Stimulated activated CD4-positive, alpha-beta T cell treated with anti-CD3 and anti-CD28 coated beads, Interleukin-2, amount 100 ng/mL, for 48 hours (primary cell): ENCODE measurements at regions not wholly inside any gene's neighbourhood (a gene's known extent, or its start where the extent isn't known, plus 50 kb on each side); places are given as distances from the start of the nearest gene placed in this dataset.

ENCODE experiments used
- DNase-seq, 2 donors: peaks; one replicate each; pipeline ENCODE4 v3.0.0-alpha.2; 2020

DNA sequence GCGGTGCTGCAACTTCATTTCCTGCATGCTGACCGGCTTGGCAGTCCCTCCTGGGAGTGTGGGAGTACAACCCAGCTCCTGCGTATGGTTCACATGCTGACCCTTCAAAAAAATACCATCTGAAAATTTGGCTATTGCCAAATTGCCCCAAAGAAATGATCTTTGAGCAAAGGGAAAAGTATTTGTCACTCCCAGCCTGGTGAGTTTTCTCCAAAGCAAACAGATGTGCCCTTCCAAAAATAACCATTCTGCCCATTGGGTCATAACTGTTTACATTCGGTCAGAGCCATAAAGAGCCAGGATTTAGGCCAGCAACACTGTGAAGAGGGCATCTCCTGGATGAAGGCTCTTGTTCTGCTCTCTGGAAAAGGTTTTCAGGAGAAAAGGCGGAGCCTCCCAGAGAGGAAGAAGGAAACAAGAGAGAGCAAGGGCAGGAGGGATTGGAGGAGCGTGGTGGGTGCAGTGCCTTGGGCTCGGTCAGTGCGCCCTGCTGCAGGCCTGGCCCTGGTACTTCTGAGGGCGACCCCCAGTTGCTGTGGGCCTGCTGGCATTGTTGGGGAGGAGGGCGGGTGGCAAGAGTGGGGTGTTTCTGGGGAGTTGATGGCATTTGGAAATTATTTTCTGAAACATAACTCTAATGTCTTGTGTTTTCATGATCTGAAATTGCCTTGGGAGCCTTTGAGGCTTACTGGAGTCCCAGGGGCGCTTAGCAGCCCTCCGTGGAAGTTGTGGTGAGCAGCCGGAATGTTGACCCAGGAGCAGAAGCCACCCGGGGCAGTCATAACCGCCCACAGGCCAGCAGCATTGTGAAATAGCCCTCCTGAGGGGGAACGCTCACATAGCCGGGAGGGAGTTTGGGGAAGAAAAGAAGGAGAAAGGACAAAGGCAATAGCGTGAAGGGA, 248.4 kb downstream of the MYLK4 start:
- no peak for DNase-seq

DNA sequence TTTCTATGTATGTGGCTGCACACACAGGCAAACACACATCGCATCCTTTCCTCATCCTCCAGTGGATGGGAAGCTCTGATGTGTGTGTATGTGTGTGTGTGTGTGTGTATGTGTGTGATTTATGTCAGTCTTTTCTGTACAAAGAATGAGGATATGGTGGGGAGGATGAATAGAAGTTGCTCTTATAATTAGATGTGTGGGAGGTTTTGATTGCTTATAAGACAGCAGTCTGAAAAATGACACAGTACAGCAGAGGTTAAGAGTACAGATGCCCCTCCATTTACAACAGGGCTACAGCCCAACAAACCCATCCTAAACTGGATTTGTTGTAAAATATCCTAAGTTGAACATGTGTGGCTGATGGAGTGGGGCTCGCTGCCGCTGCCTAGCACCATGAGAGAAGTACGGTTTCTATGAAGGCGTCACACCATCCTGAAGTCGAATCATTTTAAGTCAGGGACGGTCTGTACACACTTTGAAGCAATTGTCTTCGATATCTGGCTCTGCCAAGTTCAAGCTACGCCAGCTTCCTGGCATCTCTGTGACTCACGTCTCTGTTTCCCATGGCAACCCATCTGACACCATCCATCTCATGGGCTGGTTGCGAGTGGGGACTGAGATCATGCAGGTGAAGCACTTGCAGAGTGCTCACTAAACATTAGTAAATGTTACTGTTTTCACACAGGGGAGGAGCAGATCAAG, 252.6 kb downstream of the MYLK4 start:
- no peak for DNase-seq

DNA sequence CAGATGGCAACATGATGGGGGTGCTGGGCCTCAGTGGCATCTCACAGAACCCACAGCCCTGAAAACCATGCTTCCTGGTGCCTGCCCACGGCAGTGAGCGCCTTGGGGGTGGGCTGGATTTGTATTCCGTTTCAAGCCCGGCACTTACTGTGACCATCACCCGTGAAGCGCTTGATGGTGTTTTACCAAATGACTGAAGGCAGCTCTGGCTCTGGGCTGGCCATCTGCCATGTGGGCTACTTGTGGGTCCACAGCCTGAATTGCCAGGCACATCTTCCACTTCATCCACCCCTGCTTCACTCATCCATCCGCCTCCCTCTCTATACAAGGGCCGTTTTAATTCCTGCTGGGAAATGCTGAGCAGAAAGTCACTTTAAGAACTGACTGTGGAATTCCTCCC, 250.9 kb upstream of the GMDS start:
- DNase-seq: no peak

DNA sequence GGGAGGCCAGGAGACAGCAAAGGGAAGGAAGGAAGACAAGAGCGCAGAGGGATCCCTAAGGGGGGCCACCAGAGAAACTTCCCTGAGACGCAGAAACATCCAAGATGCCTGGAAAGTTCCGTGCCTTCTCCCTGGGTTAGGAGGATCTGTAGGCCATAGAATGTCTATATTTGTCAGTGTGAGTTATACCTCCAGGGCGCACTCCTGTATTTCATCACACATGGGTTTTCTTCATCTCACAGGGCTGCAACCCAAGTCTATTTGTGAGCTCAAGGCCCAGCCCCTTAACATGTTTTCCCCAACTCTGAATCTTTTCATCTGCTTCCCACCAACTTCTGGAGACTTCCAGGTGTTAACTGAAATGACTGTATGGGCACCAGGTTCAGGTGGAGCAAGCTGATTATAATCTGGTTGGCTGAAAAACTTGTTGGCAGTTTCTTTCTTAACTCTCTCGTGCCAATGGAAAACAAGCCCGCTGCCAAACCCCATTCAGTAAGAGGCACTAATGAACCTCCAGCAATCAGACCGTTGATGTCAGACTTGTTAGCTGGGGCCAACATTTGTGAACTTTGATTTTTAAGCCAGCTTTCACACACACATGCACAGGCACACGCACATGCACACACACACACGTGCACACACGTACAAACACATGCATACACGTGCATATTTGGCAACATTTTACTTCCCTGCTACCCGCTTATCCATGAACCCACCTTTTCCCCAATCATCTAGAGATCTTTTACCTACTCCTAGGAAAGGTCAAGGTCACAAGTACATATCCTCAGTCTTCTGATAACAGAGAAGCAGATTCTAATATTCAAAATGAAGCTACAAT, 247.5 kb upstream of the GMDS start:
- DNase-seq: no peak

DNA sequence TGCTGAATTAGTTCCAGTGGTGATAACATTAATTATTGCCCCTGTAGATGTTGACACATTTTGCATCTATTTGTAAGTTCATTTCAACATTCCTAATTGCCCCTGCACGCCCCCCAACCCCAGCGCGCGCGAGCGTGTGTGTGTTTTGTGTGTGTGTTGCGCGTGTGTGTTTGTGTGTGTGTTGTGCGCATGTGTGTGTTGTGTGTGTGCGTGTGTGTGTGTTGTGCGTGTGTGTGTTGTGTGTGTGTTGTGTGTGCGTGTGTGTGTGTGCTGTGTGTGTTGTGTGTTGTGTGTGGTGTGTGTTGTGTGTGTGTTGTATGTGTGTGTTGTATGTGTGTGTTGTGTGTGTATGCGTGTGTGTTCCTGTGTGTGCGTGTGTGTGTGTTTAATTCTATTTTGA, 245.7 kb upstream of the GMDS start:
- DNase-seq: no peak

DNA sequence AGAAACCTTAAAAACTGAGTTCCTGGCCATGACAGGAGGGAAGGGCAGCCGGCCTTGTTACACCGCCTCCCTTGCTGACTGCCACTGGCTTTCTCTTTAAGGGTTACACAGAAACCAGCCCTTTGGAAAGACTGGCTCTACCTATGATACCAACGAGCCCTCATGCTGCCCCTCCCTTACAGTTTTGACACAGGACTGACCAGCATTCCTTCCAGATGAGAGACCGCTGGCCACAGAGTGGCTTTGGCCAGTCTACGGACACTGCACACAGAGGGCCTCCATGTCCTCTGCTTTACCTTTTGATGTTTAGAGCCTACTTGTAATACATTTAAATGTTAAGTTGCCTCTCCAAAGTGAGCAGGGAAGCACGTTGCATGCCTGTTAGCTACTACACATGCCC, 243.2 kb upstream of the GMDS start:
- no peak for DNase-seq

DNA sequence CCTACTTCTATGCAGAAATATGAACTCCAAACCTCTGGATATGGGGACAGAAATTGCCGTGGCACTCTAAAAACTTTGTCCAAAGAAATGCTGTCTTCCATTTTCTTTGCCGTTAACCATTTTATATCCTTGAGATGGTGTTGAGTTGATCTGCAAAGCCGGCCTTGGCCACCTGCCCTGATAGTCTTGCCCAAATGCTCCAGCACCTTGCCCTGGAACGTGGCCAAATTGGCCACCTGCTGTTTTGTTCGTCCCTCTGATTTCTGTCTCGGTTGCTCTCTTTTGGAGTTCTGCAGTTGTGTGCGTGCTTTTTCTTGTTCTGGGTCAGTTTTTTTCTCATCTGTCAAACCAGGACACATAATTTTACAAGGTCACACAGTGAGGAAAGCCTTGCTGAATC, 239.7 kb upstream of the GMDS start:
- DNase-seq: no peak

DNA sequence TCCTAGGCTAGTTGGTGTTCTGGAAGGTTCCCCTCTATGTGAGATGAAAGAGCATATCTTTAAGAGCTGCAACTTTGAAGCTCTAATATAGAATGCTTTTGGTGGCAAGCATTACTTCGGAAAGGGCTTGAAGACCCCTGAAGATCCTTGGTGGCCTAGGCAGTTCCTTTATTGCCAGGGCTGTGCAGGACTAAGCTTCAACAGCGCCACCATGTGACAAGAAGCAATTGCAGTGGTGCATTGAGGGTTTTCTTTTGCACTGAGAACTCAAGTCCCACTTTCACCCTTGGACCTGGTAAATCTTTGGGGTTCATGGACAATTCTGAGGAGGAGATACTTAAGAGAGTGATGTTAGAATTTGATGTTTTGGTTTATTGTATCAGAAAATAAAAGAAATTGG, 237.4 kb upstream of the GMDS start:
- no peak for DNase-seq

DNA sequence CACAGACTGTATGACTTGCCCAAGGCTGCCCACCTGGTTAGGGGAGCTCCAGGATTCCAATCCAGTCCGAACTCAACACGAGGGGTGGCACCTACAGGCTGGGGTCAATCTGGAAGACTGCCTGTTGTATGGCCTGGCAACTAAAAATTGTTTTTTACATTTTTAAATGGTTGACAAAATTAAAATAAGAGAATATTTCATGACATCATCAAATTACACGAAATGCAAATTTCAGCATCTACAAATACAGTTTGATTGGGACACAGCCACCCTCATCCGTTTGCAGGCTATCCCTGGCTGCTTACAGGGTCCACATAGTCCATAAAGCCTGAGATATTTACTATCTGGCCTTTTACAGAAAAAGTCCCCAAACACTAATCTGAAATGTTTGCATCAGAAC, 235.9 kb upstream of the GMDS start:
- DNase-seq: no peak

DNA sequence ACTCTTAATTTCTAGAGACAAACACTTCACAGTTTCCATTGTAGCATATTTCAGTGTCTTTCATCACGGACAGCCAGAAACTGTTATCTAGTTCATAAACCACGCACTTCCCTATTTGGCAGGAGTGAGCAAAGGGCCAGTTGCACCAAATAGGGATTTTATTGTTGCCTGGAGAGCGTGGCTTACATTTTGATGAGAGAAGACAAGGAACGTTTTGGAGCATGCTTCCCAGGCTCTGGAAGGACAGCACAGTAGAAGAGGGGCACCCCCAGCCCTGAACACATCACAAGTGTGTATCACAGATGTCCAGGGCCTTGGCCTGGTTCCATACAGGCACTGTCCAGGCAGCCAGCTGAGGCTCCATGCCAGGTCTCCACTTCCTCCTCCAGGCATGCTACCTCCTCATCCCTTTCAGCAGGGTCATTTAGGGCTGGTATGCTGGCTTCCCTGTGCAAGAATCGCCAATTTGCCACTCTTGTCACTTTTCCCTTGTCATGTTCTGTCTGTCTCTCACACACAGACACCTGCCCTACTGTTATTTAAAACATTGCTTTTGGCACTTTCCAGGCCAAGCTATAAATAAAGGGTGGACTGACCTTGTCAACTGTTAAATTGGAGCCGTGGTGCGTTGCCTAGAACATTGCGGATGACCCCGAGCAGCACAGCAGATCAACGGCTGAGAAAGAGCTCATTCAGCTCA, 235.0 kb upstream of the GMDS start:
- DNase-seq: no peak

DNA sequence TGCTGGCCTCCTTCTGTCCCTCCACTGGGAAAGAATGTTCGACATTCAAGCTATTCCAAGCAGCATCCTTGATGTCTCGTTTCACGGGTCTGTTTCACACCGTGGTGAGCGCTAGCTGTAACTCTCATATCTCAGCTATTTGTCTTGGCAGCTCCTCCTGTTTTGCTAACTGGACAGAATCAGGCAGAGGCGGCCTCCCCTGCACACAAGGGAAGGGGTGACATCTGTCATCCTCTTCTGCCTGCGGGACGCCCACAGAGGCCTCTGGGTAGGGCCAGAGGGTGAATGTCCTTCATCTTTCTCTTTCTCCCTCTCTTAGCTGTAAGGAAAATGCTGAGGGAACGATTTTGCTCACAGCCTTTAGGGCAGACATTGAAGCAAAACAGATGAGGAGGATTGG, 232.8 kb upstream of the GMDS start:
- DNase-seq: no peak

DNA sequence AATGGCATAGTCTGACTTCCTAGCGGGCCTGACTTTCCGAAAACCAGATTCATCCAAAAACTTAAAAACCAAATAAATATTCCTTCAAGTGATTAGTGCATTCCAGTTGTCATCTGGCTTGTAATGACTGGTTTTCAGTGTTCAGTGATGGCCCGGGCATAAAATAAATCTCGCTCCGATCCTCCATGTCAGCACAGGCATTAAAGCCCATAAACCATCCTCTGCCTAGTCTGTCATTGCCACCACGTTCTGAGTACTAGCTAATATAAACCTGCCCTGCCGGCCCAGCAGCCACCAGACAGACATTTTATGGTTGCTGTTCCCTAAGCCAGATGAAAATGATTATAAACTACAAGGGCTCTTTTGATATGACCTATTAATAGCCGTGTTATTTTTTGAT, 232.3 kb upstream of the GMDS start:
- no peak for DNase-seq

DNA sequence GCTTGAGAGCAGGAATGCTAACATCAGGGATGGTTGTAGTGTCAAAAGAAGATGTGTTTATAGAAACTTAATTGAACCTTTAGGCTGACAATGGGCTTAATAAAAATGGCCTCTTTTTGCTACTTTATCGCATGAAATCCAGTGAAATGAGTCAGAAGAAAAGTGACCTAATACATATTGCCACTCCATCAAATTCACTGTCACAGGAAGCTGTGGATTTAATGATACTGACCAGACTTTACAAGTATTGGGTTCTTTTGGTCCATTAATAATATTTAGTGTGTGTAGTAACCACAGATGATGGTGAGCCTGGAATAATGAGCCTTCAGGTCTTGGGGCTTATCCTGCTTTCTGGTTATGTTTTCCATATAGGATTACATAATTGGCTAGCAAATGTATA, 231.8 kb upstream of the GMDS start:
- no peak for DNase-seq

DNA sequence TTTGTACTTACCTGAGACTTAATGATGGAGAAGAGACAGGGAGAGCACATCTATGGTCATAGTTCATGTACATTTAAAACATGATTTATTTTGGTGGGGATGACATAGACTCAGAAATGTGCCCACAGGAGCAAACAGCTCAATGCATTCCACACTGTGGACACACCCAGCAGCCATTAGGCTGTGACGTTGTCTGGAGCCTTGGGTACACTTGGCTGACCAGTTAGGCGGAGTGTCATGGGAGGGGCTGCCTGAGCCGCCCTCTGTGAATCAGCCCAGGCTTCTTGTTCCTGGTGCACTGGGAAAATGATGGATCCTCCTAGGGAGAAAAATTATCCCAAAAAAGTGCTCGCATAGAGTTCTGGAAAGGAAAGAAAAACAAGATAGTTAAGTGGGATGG, 231.0 kb upstream of the GMDS start:
- no peak for DNase-seq

DNA sequence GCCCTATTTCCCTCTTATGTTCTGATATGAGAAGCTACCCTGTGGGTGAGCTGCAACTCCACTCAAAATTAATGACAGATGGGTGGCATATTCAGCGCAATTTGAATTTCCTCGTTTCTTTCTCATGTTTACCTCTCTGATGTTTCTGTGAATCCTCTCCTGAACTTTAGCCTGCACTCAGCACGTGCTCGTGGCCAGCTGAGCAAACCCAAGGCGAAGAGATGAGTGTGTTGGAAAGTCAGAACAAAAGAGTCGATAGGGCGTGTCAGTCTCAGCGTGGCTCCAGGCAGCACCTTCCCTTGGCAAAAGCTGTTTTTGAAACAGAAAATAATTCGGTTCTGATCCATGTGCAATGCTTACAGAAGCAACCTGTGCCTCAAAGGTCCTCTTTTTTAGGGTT, 226.1 kb upstream of the GMDS start:
- DNase-seq: no peak

DNA sequence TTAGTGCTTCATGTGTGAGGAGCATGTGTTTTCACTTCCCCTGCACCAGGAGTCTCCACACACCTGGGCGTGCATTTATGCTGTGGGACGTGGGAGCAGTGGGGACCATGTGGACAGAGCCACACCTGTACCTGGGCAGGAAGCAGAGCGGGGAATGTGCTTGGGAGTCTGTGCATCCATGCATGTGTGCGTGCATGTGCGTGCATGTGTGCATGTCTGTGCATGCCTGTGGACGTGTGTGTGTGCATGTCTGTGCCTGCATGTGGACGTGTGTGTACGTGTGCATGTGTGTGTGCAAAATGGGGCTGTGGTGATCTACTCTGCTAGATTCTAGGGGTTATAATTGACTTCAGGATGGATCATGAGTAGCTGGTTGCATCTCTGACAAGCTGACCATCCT, 224.0 kb upstream of the GMDS start:
- DNase-seq: no peak

DNA sequence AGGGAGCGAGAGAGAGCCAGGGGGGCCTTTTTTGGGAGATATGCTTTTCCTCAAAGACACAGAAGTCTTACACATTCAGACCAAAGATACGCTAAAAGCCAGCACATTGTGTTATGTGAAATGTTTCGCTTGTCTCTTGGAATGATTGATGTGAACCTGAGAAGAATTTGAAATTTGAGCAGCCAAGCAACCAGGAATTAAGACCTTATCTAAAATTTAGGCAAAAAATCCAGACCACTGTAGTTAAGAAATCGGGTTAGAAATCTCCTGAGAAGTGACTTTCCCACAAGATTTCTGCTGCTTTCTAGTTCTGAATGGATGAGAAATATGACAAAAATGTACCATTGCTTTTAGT, 223.2 kb upstream of the GMDS start:
- no peak for DNase-seq

DNA sequence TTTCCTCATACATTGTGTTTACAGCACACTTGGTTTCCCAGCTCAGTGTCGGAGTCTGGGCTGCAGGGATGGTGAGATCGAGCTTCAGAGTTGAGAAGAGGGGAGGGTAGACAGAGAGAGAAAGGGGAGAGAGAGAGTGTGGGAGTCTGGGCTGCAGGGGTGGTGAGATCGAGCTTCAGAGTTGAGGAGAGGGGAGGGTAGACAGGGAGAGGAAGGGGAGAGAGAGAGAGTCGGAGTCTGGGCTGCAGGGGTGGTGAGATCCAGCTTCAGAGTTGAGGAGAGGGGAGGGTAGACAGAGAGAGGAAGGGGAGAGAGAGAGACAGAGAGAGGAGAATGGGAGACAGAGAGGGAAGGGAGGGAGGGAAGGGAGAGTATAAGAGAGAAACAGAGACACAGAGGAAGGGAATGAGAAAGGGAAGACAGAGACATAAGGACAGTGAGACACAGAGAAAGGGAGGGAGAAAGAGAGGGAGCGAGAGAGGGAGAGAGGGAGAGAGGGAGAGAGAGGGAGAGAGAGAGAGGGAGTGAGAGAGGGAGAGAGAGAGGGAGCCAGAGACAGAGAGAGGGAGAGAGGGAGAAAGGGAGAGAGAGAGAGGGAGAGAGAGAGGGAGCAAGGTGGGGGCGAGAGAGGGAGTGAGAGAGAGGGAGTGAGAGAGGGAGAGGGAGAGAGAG, 222.7 kb upstream of the GMDS start:
- no peak for DNase-seq

DNA sequence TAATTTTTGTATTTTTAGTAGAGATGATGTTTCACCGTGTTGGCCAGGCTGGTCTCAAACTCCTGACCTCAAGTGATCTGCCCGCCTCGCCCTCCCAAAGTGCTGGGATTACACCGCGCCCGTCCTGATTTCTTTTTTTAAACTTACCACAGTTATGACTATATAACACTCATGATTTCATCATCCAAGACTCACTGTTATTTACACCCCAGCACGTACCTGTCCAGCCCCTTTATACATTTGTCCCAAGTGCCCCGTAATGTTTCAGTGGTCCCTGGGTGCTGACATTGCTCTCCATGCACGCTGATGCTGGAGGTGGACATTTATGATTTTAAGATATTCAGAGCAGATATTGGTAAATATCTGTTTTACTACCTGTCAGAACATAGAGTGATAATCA, 219.9 kb upstream of the GMDS start:
- no peak for DNase-seq

DNA sequence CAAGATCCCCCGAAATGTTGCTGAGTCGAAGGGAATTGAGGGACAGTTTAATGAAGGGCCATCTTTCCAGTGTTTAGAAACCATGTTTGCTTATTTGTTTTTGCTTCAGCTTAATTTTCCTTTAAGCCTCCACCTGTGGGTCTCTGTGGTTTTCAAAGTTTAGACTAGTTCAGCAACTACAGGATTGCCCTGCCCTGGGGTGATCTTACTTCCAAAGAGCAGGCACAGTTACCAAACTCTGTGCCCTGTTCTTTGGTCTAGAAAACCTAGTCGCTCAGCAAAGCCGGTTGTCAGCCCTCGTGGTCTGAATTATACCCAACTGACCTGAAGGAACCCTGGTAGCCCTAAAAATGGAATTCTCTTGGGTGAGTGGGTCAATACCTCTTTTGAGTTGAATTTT, 219.2 kb upstream of the GMDS start:
- no peak for DNase-seq

DNA sequence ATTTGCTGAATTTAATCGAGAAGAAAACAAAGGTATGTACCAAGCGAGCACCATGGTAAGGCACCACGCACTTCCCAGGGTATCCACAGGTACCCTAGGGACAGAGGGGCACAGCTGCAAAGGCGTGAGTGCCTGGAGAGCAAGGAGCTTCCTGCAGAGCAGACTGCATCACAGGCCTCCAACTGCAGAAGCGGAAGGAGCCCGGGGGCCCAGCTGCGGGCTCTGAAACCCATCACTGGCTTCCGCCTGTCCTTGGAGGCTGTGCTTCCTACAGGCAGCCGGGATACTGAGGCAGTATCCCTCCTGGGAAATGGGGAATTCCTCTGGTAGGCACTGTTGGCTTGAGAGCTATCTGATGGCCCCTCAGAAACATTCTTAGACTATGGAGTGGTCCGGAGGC, 217.4 kb upstream of the GMDS start:
- no peak for DNase-seq

DNA sequence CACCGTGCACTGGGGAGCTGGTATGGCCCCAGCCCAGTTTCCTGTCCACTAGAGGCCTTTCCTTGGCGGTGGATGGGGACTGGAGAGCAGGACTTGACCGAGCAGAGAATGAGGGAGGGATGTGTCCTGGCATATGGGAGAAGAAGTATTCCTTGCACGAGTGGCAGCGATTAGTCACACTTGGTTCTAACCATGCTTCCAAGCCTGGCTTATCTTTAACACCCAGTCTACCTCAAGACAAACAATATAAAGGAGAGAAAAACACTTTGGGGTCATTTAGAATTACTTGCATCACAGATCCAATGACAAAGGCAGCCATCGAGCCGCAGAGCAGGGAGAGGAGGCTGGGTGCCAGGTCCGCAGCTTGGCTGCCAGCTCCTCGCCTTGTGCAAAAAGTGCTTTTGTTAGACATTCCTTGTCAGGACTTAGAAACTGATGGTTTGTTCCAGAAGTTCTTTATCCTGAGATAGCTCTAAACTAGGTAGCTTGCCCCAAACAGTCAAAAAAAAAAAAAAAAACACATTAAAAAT, 214.9 kb upstream of the GMDS start:
- no peak for DNase-seq
